Pons (tissue), 1 donor: ENCODE measurements at regions not wholly inside any gene's neighbourhood (a gene's known extent, or its start where the extent isn't known, plus 50 kb on each side); places are given as distances from the start of the nearest gene placed in this dataset.
A peak's percentile ranks its signal among the peaks of the same experiment; 100 is the strongest.
"Not testable (repeated sequence)": the region's sequence is repeated elsewhere in the genome, so short reads cannot be mapped to it uniquely, and the experiment has no call there.

Source experiments
- DNase-seq: peaks from one replicate; pipeline ENCODE4 v3.0.0-alpha.2; 2016; ENCODE audit warnings: low spot score

GRCh38 chr3:145906755-145907154 is 254.2 kb downstream of the PLOD2 start:
- no peak for DNase-seq

- no peak for DNase-seq
Observed at GRCh38 chr3:145911016-145911415, 250.0 kb downstream of the PLOD2 start.

GRCh38 chr3:145915787-145916186 is 245.2 kb downstream of the PLOD2 start:
- DNase-seq, result no peak

- DNase-seq, result not testable (repeated sequence)
Observed at GRCh38 chr3:145927736-145928135, 233.2 kb downstream of the PLOD2 start.

GRCh38 chr3:145936971-145937370 is 224.0 kb downstream of the PLOD2 start:
- no peak for DNase-seq

- DNase-seq, result no peak
Observed at GRCh38 chr3:145939431-145939830, 221.6 kb downstream of the PLOD2 start.

GRCh38 chr3:145942052-145942451 is 218.9 kb downstream of the PLOD2 start:
- no peak for DNase-seq

GRCh38 chr3:145943952-145944351 is 217.0 kb downstream of the PLOD2 start:
- DNase-seq, result peak; percentile 4

- DNase-seq, result no peak
Observed at GRCh38 chr3:145951441-145951840, 209.5 kb downstream of the PLOD2 start.

GRCh38 chr3:145952536-145952935 is 208.4 kb downstream of the PLOD2 start:
- DNase-seq, result no peak

GRCh38 chr3:145953316-145953715 is 207.7 kb downstream of the PLOD2 start:
- no peak for DNase-seq

- DNase-seq, result no peak
Observed at GRCh38 chr3:145959457-145960088, 201.4 kb downstream of the PLOD2 start.

GRCh38 chr3:145963111-145963510 is 197.9 kb downstream of the PLOD2 start:
- DNase-seq, result no peak

GRCh38 chr3:145967043-145967442 is 193.9 kb downstream of the PLOD2 start:
- DNase-seq, result no peak

GRCh38 chr3:145971186-145971585 is 189.8 kb downstream of the PLOD2 start:
- no peak for DNase-seq

- DNase-seq, result no peak
Observed at GRCh38 chr3:145972851-145973250, 188.1 kb downstream of the PLOD2 start.

GRCh38 chr3:145981056-145981455 is 179.9 kb downstream of the PLOD2 start:
- DNase-seq, result no peak

GRCh38 chr3:145983101-145983500 is 177.9 kb downstream of the PLOD2 start:
- DNase-seq, result no peak
